ENCODE measurements at regions not wholly inside any gene's neighbourhood (a gene's known extent, or its start where the extent isn't known, plus 50 kb on each side); places are given as distances from the start of the nearest gene placed in this dataset.

DNA sequence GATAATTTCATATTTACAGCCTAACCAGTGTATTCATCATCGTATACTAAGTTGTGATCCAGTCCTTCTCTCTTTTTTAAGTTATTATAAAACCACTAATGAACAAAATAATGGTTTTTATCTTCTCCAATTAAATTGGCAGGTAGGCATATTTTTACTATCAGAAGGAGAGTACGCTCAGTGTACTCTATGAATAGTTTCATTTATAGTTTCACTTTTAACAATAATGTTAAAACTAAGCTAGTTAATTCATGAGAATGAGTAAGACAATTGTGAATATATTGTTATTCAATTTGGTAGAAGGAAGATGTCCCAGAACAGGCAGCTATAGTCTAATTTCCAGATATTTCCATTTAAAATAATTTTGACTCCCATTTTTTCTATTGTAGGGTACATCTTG is 277.1 kb downstream of the RASSF9 start (continued):
- TF ChIP-seq ZBTB46 (CRISPR knock-in tag; IDR thresholded peaks at IDR 0.05; ENCODE audit: borderline replicate concordance) (no peak), TAF15 (IDR thresholded peaks at IDR 0.05; ENCODE audit: low read depth, low read length, poor library complexity, severe bottlenecking) (no peak), GATA4 (IDR thresholded peaks at IDR 0.05; ENCODE audit: borderline replicate concordance, low read depth) (no peak), ZNF652 (CRISPR knock-in tag; IDR thresholded peaks at IDR 0.05; ENCODE audit: borderline replicate concordance, low read depth) (no peak), POLR2G (IDR thresholded peaks at IDR 0.05; ENCODE audit: low read depth, low read length) (no peak), GABPA (IDR thresholded peaks at IDR 0.05; ENCODE audit: low read depth, low read length) (no peak), GABPA (CRISPR knock-in tag; IDR thresholded peaks at IDR 0.05; ENCODE audit: low read depth) (no peak), ZFP36L2 (CRISPR knock-in tag; IDR thresholded peaks at IDR 0.05) (no peak)

- H3K79me2 ChIP-seq (ENCODE audit: insufficient read depth, low read length): no peaks in the 10 kb centered on the region
- H2AFZ ChIP-seq (ENCODE audit: low read length): no peak overlapping the region
- no peak overlapping the region for H3K27ac ChIP-seq (ENCODE audit: extremely low read length, insufficient read depth, low read length)
- H3K9ac ChIP-seq (ENCODE audit: insufficient read depth, low read depth, low read length): no peak overlapping the region
- POLR2A ChIA-PET: no interaction called here
- no peaks in the 10 kb centered on the region for H3K36me3 ChIP-seq (replicated peaks in 1 of 2; ENCODE audit: control insufficient read depth in 1 of 2, insufficient read depth in 2 of 2, low read length in 2 of 2)
- CTCF ChIA-PET (ENCODE audit: low intra/inter-chr PET ratio, low total read pairs): no interaction called here
- no peaks in the 10 kb centered on the region for H3K9me3 ChIP-seq (ENCODE audit: low read length)
- no peaks in the 10 kb centered on the region for H3K4me1 ChIP-seq (ENCODE audit: insufficient read depth, low read length)
- intact Hi-C loops (cut with micrococcal nuclease; ENCODE audit: unreplicated experiment): no loop called here
- H3K4me3 ChIP-seq (replicated peaks in 1 of 3; ENCODE audit: insufficient read depth in 1 of 3, low read depth in 2 of 3, low read length in 3 of 3): no peak overlapping the region
- H4K20me1 ChIP-seq (ENCODE audit: insufficient read depth, low read length): no peaks in the 10 kb centered on the region
- in situ Hi-C loops (cut with HindIII; ENCODE audit: extremely low pct_ligation_motif_present, low pct_unique_long_range_greater_than_20kb): no loop called here
- H3K27me3 ChIP-seq (ENCODE audit: control insufficient read depth in 1 of 2, insufficient read depth in 2 of 2, low read length in 2 of 2): no peaks in the 10 kb centered on the region
- DNase-seq (ENCODE audit: low spot score) (no peak), ATAC-seq (no peak), FAIRE-seq (no peak)
- H3K4me2 ChIP-seq (ENCODE audit: low read depth, low read length): no peak overlapping the region
- no TSS peak for BruUV-seq (replicated peaks)
- TF ChIP-seq DR1 (CRISPR knock-in tag; IDR thresholded peaks at IDR 0.05) (no peak), JUN (CRISPR knock-in tag; IDR thresholded peaks at IDR 0.05) (no peak), ZNF552 (CRISPR knock-in tag; IDR thresholded peaks at IDR 0.05; ENCODE audit: borderline replicate concordance) (no peak), NFE2 (CRISPR knock-in tag; IDR thresholded peaks at IDR 0.05) (no peak), U2AF1 (optimal IDR thresholded peaks at IDR 0.05; ENCODE audit: low read depth, low read length) (no peak), ATF1 (CRISPR knock-in tag; IDR thresholded peaks at IDR 0.05) (no peak), ZZZ3 (CRISPR knock-in tag; IDR thresholded peaks at IDR 0.05; ENCODE audit: borderline replicate concordance) (no peak)
- TF ChIP-seq, protein P1, sequence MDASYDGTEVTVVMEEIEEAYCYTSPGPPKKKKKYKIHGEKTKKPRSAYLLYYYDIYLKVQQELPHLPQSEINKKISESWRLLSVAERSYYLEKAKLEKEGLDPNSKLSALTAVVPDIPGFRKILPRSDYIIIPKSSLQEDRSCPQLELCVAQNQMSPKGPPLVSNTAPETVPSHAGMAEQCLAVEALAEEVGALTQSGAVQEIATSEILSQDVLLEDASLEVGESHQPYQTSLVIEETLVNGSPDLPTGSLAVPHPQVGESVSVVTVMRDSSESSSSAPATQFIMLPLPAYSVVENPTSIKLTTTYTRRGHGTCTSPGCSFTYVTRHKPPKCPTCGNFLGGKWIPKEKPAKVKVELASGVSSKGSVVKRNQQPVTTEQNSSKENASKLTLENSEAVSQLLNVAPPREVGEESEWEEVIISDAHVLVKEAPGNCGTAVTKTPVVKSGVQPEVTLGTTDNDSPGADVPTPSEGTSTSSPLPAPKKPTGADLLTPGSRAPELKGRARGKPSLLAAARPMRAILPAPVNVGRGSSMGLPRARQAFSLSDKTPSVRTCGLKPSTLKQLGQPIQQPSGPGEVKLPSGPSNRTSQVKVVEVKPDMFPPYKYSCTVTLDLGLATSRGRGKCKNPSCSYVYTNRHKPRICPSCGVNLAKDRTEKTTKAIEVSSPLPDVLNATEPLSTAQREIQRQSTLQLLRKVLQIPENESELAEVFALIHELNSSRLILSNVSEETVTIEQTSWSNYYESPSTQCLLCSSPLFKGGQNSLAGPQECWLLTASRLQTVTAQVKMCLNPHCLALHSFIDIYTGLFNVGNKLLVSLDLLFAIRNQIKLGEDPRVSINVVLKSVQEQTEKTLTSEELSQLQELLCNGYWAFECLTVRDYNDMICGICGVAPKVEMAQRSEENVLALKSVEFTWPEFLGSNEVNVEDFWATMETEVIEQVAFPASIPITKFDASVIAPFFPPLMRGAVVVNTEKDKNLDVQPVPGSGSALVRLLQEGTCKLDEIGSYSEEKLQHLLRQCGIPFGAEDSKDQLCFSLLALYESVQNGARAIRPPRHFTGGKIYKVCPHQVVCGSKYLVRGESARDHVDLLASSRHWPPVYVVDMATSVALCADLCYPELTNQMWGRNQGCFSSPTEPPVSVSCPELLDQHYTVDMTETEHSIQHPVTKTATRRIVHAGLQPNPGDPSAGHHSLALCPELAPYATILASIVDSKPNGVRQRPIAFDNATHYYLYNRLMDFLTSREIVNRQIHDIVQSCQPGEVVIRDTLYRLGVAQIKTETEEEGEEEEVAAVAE (CRISPR knock-in tag; IDR thresholded peaks at IDR 0.05; ENCODE audit: borderline replicate concordance): no peak
- TF ChIP-seq, protein P2, sequence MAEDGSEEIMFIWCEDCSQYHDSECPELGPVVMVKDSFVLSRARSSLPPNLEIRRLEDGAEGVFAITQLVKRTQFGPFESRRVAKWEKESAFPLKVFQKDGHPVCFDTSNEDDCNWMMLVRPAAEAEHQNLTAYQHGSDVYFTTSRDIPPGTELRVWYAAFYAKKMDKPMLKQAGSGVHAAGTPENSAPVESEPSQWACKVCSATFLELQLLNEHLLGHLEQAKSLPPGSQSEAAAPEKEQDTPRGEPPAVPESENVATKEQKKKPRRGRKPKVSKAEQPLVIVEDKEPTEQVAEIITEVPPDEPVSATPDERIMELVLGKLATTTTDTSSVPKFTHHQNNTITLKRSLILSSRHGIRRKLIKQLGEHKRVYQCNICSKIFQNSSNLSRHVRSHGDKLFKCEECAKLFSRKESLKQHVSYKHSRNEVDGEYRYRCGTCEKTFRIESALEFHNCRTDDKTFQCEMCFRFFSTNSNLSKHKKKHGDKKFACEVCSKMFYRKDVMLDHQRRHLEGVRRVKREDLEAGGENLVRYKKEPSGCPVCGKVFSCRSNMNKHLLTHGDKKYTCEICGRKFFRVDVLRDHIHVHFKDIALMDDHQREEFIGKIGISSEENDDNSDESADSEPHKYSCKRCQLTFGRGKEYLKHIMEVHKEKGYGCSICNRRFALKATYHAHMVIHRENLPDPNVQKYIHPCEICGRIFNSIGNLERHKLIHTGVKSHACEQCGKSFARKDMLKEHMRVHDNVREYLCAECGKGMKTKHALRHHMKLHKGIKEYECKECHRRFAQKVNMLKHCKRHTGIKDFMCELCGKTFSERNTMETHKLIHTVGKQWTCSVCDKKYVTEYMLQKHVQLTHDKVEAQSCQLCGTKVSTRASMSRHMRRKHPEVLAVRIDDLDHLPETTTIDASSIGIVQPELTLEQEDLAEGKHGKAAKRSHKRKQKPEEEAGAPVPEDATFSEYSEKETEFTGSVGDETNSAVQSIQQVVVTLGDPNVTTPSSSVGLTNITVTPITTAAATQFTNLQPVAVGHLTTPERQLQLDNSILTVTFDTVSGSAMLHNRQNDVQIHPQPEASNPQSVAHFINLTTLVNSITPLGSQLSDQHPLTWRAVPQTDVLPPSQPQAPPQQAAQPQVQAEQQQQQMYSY (CRISPR knock-in tag; IDR thresholded peaks at IDR 0.05): no peak
Measured at GRCh38 chr12:85559536-85559935, 276.7 kb downstream of the RASSF9 start.

Measured in HepG2 (cell line).